Kidney epithelial cell (primary cell): ENCODE measurements at regions not wholly inside any gene's neighbourhood (a gene's known extent, or its start where the extent isn't known, plus 50 kb on each side); places are given as distances from the start of the nearest gene placed in this dataset.

Experiments used
- DNase-seq: peaks from one replicate; pipeline ENCODE4 v3.0.0-alpha.2; 2010; ENCODE audit warnings: low read depth
- H3K27me3 ChIP-seq: 2 replicates; pipeline ENCODE4 v1.6.0; 2011; ENCODE audit warnings: low read length; ENCODE audit not compliant: control insufficient read depth, insufficient read depth
- H3K36me3 ChIP-seq: 2 replicates; pipeline ENCODE4 v1.5.1; 2011; ENCODE audit warnings: low read length; ENCODE audit not compliant: control insufficient read depth, insufficient read depth
- H3K4me3 ChIP-seq: 2 replicates; pipeline ENCODE4 v1.5.1; 2011; ENCODE audit warnings: low read depth, mild to moderate bottlenecking, control low read depth, low read length
- CTCF ChIP-seq: IDR thresholded peaks from 2 replicates; pipeline ENCODE4 v1.5.1; 2011; ENCODE audit warnings: mild to moderate bottlenecking, moderate library complexity, low read length, control low read depth, inconsistent platforms; ENCODE audit not compliant: insufficient read depth, poor library complexity, severe bottlenecking

GRCh38 chr1:64417803-64418202 lies 52.1 kb upstream of the CACHD1 start:
- Histone ChIP-seq H3K27me3 (no peaks in the 10 kb centered on the region), H3K36me3 (no peaks in the 10 kb centered on the region), H3K4me3 (no peak overlapping the region)
- no peak for DNase-seq
- TF ChIP-seq CTCF = no peak
